ELR (cell line): ENCODE measurements at regions not wholly inside any gene's neighbourhood (a gene's known extent, or its start where the extent isn't known, plus 50 kb on each side); places are given as distances from the start of the nearest gene placed in this dataset.

Experiments
- DNase-seq: peaks from one replicate; pipeline ENCODE4 v3.0.0-alpha.2; 2015; ENCODE audit warnings: low read depth

DNA sequence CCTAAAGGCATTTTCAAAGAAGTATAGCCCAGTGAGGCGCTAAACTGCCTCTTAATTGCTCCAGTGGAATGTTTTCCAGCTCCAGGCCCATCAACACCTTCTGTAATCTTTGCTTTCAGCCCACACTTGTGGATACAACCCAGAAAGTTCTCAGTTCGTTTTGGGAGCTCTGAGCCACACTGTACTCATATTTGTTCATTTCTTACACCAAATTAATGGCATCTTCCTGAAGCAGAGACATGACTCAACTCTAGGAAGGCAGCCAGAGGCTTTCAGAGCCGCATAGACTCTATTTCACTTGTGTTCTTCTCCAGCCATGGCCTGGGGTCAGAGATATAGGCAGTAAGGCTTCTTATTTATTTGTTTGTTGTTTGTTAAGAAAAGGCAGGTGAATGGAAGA, 175.5 kb upstream of the NCAM1 start:
- DNase-seq = no peak

DNA sequence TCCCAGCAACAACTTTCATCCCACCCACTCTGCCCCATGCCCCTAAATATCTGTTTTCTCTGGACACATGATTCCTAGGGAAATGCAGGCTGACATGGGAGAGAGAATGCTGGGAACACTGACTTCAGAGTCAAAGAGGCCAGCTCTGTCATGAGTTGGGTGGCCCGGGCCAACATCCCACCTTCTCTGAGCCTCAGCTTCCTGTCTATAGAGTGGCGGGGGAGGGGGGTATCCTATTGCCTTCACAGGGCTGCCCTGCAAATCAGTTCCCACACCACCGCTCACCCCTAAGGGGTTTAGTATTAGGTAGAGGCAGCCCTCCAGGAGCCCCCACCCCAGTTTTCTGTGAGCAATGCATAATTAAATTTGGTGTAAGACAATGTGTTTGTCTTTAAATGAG, 175.0 kb upstream of the NCAM1 start:
- no peak for DNase-seq

DNA sequence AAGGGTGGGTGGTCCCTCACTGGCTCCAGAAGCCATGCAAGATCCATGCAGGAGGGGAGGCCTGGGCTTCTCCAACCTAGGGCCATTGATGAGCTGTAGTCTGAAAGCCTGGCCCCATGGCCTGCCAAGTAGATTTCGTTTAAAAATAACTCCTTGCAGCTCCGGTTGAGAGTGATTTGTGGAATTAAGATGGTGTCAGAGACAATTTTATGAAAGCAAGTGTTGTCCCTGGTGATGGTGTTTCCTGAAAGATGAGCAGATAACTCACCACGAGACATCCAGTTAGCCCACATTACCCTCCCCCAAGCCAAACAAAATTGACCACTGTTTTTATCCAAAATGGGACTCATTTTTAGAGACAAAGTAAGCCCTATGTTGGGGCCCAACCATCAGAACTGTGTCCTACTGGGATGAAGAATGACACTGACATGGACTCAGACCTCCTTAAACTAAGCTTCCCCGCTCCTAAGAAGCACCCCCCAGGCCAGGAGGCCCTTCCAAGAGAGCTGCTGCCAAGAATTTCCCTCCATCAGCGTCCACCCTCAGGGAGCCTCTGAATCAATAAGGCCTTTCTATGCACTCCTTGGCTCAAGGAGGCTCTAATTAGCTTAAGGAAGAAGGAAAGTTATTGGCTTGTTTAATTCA, 174.2 kb upstream of the NCAM1 start:
- DNase-seq = no peak

DNA sequence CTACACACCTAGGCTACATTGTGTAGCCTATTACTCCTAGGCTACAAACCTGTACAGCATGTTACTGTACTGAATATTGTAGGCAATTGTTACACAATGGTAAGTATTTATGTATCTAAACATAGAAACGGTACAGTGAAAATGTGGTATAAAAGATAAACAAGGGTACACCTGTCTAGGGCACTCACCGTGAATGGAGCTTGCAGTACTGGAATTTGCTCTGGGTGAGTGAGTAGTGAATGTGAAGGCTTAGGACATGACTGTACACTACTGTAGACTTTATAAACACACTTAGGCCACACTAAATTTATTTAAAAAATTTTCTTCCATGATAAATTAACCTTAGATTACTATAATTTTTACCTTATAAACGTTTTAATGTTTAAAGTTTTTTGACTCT, 171.7 kb upstream of the NCAM1 start:
- no peak for DNase-seq

DNA sequence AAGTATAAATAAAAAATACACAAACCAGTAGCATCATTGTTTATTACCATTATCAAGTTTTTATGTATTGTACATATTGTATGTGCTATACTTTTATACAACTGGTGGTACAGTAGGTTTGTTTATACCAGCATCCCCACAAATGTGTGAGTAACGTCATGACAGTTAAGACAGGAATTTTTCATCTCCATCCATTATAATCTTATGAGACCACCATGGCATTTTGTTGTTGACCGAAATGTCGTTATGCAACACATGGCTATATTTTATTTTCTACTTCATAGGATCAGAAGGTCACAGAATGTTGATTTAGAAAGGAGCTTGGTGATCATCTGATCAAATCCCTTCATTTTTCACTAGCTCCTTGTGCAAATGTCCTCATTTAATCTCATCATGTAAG, 170.9 kb upstream of the NCAM1 start:
- DNase-seq = no peak

DNA sequence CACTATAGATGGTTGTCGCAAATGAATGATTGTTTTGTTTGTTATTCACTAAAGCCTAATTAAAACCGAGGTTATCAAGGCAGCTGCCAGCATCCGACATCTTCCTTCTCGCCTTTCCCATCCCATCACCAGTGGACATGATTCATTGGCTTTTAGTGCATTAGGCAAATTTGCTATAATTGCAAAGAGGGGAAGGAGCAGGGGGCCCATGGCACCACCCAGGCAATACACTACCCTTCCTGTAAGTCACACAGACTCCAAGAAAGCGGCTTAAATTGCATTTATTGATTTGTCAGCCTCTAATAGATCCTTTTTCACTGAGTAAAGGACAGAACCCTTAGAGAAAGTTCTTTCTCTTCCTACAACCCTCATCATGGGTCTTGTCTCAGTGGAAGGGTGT, 169.2 kb upstream of the NCAM1 start:
- DNase-seq = no peak

DNA sequence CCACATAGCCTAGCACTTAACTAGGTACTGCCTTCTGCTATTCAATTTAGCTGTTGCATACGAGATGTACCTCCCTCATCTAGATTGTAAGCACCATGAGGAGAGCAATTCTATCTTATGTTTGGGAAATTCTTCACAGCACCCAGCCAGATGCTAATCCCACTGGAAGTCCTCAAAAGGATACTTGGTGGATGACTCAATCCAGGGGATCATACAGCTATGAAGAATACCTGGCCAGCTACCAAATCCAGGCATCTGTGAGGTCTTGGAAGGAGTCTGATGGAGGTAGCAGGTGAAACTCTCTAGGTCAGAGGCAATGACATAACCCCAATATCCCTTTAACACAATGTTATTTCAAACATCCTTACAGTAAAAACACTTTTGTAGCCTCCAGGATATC, 167.8 kb upstream of the NCAM1 start:
- no peak for DNase-seq

DNA sequence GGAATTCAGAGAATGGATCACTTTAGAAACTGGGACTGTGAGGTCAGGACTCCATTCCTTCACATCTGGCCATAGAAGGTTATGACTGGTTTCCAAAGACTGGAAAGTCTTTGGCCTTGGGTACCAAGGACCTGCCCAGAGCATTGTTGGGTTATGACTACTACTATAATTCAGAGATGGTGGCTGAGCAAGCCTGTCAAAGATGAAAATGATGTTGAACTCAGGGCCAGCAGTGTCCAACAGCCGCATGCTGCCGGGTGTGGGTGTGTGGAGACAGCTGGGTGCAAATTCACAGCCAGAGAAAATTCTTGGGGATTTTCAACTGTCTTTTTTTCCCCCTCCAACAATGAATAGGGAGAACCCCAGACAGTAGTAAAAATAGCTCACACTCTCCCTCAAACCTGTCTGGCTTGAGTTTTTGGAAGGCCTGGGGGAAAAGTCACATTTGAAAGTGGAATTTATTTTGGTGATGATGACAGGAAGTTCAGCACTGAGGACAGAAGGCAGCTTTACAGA, 166.8 kb upstream of the NCAM1 start:
- DNase-seq = no peak

DNA sequence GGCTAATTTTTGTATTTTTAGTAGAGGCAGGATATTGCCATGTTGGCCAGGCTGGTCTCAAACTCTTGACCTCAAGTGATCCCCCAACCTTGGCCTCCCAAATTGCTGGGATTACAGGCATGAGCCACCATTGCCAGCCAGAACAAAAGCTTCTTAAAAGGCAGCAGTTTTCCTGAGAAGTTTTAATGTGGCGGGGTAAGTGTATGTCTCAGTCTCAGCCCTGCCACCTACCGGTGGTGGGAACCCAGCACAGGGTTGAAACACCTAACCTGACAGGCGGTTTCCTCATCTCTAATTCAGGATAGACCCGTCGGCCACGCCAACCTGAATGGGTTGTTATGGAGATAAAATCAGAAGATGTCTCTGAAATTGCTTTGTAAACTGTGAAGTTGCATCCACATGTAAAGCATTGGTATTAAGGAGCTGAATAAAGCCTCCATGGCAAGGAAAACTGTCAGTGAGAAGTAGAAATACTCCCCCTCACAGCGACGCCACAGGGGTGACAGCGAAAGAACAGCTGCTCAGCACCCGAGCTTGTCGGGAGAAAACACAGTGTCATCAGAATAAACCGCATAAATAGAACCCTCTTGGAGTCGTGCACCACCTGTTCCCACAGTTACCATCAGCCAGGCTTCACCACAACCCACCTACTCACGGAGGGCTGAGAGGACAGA, 165.9 kb upstream of the NCAM1 start:
- DNase-seq = peak; percentile 44

DNA sequence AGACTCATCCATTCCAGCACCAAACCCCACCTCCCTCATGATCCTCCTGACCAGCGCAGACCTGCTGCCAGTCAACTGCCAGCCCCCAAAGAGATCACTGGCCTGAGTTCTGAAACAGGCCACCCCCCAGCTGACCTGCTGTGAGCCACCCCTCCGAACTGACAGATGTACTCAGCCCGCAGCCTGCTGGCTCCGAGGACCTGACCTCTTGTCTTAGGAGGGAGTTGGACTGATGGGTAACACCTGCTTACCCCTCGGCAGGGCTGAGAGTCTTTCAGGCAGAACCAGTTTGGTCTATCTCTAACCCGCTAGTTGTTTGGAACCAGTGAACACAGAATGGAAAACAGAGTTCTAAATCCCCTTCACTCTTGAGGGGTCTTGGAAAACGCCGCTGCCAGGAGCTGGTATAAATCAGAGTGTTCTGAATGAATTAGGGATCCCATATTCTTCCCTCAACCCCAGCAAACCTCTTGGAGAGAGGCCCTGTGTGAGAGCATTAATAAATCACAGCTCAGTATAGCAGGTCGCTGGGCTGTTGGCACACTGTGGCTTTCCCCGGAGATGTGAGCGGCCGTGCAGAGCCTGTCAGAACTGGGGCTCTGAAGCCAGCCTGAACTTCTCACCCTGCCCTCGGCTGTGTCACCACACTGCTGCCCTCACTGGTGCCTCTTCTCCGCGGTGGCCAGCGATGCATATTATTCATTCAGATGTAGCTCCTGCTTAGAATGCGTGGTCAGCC, 165.1 kb upstream of the NCAM1 start:
- no peak for DNase-seq

DNA sequence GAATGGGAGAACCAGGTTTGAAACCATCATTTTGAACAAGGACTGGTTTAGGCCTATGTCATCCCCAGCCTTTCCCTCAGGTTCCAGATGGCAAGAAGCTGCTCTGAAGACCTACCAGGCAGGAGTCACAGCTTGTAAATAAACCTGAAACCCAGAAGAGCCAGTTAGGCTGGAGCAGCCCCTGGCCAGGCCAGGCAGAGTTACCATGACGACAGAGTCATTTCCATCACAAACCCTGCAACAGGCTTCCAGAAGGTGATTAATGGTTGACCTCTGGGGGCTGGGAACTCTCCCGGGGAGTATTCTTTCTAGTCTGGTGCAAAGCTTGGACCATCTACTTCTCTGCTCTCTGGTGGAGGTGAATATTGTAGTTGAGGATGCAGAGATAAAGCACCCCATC, 164.1 kb upstream of the NCAM1 start:
- DNase-seq = no peak

DNA sequence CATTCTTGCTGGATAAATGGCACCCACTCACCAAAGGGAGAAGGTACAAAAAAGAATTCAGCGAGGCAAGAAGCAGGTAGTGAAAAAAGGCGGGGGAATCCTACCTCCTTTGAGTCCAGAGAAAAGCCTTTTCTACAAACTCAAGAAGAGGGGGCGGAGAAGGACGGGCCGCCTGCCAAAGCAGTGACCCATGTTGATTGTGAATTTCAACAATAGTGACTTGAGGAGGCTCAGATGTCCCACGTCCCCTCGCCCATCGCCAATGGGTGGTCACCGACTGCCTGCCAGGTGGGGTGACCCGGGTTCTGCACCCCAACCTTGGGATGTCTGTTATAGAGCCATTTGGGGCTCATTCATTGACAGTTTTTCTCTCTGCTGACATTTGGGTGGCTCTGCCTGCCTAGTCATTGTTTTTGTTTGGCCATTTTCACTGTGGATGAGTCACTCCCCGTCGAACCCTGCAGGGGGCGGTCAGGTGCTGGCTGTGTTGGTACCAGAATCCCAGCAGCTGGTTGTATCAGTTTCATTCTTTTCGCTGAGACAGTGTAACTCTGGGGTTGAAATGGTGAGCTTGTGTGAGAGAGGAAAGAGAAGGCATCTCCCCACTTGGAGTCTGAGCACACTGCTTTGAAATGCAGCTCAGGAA, 163.4 kb upstream of the NCAM1 start:
- peak; percentile 10 for DNase-seq

DNA sequence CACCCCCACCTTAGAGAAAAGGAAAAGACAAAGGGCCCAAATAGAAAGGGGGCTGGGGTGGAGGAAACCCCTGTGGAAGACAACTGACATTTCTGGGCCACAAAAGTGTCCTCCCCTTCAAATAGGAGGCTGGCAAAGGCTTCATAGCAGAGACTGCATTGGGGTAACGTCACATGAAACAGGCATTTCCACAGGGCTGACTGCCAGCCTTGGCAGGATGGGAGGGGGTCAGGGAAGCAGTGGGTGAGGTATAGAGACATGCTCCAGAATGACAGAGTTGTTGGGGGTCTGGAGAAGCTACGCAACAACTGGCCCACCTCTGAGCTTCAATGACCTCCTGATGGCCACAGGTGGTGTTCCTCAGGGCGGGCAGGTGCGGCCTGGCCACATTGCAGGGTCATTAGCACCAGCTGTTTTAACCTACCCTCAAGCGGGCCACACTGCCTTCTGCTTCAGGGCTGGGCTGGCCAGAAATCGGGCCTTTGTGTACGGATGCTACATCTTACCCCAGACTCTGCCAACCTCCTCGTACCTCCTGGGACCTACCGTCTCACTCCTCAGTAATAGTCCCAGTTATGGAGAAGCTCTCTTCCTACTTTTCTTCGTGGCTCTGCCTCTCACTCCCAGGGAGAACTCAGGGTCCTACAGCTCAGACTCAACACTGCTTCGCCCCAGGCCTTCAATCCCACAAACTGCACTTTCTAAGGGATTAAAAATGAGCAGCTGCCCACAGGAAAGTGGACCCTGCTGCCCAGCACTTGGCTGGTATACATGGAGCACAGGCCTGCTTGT, 160.0 kb upstream of the NCAM1 start:
- no peak for DNase-seq

DNA sequence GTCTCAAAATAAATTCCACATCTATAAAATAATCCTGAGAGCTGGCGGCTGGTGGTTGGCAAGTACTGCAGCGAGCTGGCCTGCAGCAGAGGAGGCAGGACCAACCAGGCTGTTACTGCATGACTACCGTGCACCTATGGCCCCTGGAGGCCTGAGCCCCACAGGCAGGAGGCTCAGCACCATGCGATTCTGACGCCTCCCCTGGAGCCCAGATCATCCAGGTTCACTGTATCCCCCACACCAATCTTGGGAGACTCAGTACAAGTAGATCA, 159.5 kb upstream of the NCAM1 start:
- DNase-seq = no peak

DNA sequence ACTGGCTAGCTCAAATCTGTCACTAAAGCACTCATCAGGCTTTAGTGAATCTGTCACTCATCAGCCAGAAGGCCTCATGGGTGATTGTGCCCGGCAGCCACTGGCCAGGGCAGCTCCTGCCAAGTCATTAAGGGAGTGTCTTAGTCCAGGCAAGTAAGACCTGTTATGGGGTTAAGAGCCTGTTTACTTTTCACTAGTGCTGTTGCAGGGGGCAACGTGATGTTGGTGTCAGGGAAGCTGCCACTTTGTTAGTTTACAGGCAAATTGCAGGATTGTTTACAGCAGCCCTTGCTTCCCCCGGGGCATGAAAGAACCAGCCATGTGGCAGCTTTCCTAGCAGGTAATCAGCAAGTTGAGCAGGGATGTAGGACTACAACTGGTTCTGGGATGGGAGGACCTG, 155.6 kb upstream of the NCAM1 start:
- DNase-seq = no peak

DNA sequence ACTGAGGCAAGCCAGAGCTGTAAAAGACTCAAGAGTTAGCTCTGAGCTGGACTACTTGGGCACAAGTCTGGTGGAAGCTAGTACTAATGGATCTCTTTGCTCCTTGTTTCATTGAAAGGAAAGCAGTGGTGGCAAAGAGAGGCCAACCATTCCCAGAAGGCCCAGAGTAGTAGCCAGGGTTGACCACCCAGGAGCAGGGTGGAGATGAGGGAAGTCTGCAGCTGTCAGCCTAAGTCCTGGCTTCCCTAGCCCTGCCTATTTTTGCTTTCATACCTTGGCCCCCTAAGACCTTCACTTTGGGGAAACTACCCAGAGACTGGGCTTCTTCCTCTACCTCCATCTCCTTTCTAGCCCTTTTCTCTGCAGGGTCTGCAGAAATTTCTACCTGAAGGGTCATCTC, 155.0 kb upstream of the NCAM1 start:
- DNase-seq = no peak

DNA sequence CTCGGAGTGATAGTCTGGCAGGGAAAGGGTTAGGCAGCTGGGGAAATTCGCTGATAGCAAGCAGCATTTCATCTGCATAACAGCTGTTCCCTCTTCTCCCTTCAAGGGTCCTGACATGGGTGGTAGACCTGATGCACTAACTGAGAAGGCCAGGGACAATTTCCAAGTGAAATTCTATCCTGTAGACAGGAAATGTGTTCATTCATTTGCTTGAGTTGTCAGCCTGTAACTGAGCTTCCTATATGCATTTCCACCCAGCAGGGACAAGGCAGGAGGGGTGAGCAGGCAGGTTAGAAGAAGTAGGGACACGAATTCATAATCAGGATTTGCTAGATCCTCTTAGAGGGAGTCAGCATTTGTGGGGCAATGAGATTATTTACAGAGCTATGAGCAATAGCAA, 154.3 kb upstream of the NCAM1 start:
- no peak for DNase-seq

DNA sequence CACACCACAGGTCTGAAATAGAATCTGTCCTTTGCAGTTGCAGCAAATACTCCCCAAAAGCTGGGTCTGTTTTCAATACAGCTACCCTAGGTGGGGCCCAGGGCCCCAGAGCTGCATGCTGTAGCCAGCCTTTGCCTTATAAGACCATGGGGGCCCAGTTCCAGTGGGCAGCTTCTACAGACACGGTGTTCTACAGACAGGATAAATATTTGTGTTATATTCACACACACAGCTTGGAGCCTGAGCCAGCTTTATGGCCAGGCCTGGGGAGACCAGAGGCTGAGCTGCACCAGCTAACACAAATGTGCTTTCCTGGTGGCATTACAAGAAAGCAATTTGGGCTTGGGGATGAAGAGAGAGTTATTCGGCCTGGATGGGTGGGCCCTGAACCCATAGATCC, 151.8 kb upstream of the NCAM1 start:
- DNase-seq = no peak

DNA sequence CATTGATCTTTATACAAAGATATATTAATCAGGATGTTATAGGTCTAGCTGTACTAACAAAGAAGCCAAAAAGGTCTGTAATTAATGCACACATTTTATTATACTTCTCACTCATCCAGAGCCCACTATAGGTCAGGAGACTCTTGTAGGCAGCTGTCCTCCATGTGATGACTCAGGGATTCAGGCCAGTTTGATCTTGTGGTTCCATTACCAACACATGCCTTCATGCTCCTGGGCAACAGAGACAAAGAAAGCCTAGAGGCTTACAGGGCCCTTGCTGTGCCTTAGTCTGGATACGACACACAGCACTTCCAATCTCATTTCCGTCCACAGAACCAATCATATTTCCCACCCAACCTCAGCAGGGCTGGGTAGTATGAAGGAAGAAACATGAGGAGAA, 150.3 kb upstream of the NCAM1 start:
- DNase-seq = no peak

DNA sequence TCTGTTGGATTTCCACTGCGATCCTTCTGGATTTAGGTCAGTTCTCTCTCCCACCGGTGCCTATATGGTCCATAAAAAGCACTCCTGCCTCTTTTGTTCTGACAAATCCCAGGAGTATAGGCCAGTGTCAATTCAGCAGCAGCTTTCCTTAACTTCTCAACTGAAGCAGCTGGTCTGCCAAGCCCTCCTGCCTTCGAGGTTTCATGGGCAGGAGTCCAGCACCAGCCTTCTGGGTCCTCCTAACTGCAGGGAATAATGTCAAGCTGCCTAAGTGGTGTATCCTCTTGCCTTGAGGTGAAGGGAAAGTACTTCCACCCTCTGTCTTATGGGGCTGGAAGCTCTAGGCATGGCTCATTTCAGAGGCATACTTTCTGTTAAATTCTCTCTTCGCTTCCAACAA, 149.4 kb upstream of the NCAM1 start:
- DNase-seq = no peak

DNA sequence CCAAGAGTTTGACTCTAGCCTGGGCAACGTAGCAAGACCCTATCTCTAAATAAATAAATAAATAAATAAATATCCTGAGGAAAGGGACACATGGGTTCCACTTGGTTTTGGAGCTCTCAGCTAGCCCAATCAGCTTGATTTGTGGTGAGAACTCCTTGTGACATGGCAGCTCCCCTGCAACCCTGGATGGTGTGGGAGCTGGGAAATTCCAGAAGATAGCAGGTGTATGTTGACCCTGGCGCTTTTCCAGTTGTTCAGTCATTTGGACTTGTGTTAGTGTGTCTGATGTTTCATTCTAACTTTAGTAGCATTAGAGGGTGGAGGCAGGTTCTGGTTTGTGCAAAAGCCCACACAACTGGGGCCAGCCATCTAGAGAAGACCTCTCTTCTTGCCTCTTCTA, 148.5 kb upstream of the NCAM1 start:
- no peak for DNase-seq

DNA sequence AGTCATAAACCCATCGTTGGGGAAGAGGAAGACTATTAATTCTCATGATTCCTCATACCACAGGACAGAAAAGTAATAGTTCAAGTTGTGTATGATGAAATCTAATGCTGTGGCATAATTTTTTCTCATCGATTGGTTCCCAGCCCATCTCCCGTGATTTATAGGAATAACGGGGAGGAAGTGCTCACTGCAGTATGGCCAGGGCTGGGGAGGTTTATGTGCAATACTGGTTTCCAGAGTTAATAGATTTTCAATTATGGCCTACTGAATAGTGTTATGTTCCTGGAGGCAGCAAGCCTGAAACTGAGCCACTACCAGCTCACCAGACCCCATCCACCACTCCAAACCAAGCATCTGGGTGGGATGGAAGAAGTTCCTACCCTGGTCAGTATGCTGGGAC, 147.1 kb upstream of the NCAM1 start:
- DNase-seq = no peak
